H1 (cell line): ENCODE measurements at regions not wholly inside any gene's neighbourhood (a gene's known extent, or its start where the extent isn't known, plus 50 kb on each side); places are given as distances from the start of the nearest gene placed in this dataset.

Experiments used
- CTCF ChIA-PET: fragments of 300-600 bp; sonication (Branson Sonifier 250); formaldehyde crosslinking; loops from one replicate; lab custom pipeline; 2021; ENCODE audit not compliant: partially characterized antibody; lab: Charles Lee
- POLR2A ChIA-PET: fragments of 300-600 bp; sonication (Branson Sonifier 250); formaldehyde crosslinking; loops from one replicate; lab custom pipeline; 2021; ENCODE audit warnings: inconsistent platforms; ENCODE audit not compliant: partially characterized antibody; lab: Charles Lee
- DNase-seq, 2 experiments: peaks; one replicate each; pipeline versions ENCODE4 v3.0.0 to v3.0.0-alpha.2; 2010 to 2022; ENCODE audit warnings: low spot score in 2 of 2, low read depth in 1 of 2, mixed read lengths in 1 of 2
- FAIRE-seq: peaks from 2 replicates; lab custom pipeline; 2011; peaks lifted over from hg19 to GRCh38; lab: Jason Lieb, UNC
- H2AFZ ChIP-seq: 2 replicates; pipeline ENCODE4 v1.8.1; 2012; ENCODE audit warnings: low read length, inconsistent platforms
- H2AK5ac ChIP-seq: 2 replicates; pipeline ENCODE4 v1.6.1; 2013; ENCODE audit warnings: low read depth, low read length
- H2BK120ac ChIP-seq: replicated peaks from 2 replicates; pipeline ENCODE3; 2013; ENCODE audit warnings: low read depth, low read length, inconsistent platforms
- H2BK12ac ChIP-seq: 2 replicates; pipeline ENCODE4 v1.6.1; 2013; ENCODE audit warnings: low read depth, low read length
- H2BK15ac ChIP-seq: 2 replicates; pipeline ENCODE4 v1.6.1; 2013; ENCODE audit warnings: low read length
- H2BK20ac ChIP-seq: 2 replicates; pipeline ENCODE4 v1.6.1; 2013; ENCODE audit warnings: low read length
- H2BK5ac ChIP-seq: 2 replicates; pipeline ENCODE4 v1.6.1; 2013; ENCODE audit warnings: low read depth, low read length
- H3K14ac ChIP-seq: 2 replicates; pipeline ENCODE4 v1.6.1; 2013; ENCODE audit warnings: inconsistent platforms; ENCODE audit not compliant: insufficient read length
- H3K18ac ChIP-seq: 2 replicates; pipeline ENCODE4 v1.6.1; 2013; ENCODE audit warnings: low read length; ENCODE audit errors: extremely low read depth
- H3K23ac ChIP-seq: 2 replicates; pipeline ENCODE4 v1.6.1; 2013; ENCODE audit warnings: inconsistent platforms; ENCODE audit not compliant: insufficient read length
- H3K23me2 ChIP-seq: 2 replicates; pipeline ENCODE4 v1.6.1; 2013; ENCODE audit warnings: low read depth, low read length
- H3K27ac ChIP-seq: 2 replicates; pipeline ENCODE4 v1.6.1; 2011; ENCODE audit warnings: low read depth, low read length, inconsistent platforms
- H3K27me3 ChIP-seq, 4 experiments: replicated peaks in 1 of 4; 1 replicate in 1 of 4; 2 replicates in 3 of 4; pipeline versions ENCODE4 v1.6.1 to v1.8.1; 2011 to 2013; ENCODE audit warnings: low read length in 3 of 4, mild to moderate bottlenecking in 3 of 4, inconsistent platforms in 2 of 4, mixed read lengths in 2 of 4, moderate library complexity in 1 of 4; ENCODE audit not compliant: control insufficient read depth in 3 of 4, insufficient read depth in 3 of 4; ENCODE audit errors: extremely low read depth in 1 of 4
- H3K36me3 ChIP-seq, 4 experiments: 2 replicates each; pipeline versions ENCODE4 v1.6.1 to v1.8.1; 2011 to 2013; ENCODE audit warnings: mild to moderate bottlenecking in 4 of 4, low read length in 3 of 4, moderate library complexity in 2 of 4, control low read depth in 1 of 4, inconsistent platforms in 1 of 4; ENCODE audit not compliant: insufficient read depth in 4 of 4, control insufficient read depth in 2 of 4
- H3K4ac ChIP-seq: replicated peaks from 2 replicates; pipeline ENCODE3; 2013; ENCODE audit warnings: low read length, low read depth, mixed read lengths, inconsistent platforms; ENCODE audit not compliant: insufficient read length
- H3K4me1 ChIP-seq, 4 experiments: replicated peaks in 1 of 4; 1 replicate in 1 of 4; 2 replicates in 3 of 4; pipeline versions ENCODE4 v1.6.1 to v1.8.1; 2011 to 2013; ENCODE audit warnings: low read length in 3 of 4, inconsistent platforms in 2 of 4, mixed read lengths in 1 of 4; ENCODE audit not compliant: insufficient read depth in 4 of 4, control insufficient read depth in 3 of 4
- H3K4me2 ChIP-seq, 2 experiments: 2 replicates each; pipeline versions ENCODE4 v1.6.1 to v1.8.1; 2011 to 2013; ENCODE audit warnings: low read depth in 2 of 2, low read length in 2 of 2, control low read depth in 1 of 2, inconsistent platforms in 1 of 2, mild to moderate bottlenecking in 1 of 2; ENCODE audit not compliant: insufficient read depth in 1 of 2
- H3K4me3 ChIP-seq, 4 experiments: fragments of 200-600, 300-600 bp in 1 of 4; sonication (generic), shearing (Covaris generic), sonication (Bioruptor Twin) in 1 of 4; 2 replicates each; pipeline versions ENCODE4 v1.5.1 to v1.8.1; 2011 to 2016; ENCODE audit warnings: low read length in 4 of 4, low read depth in 3 of 4, control low read depth in 2 of 4, inconsistent platforms in 2 of 4, mild to moderate bottlenecking in 2 of 4, mixed read lengths in 1 of 4, moderate library complexity in 1 of 4; ENCODE audit not compliant: insufficient read depth in 2 of 4; ENCODE audit errors: extremely low read depth in 1 of 4
- H3K56ac ChIP-seq: replicated peaks from 2 replicates; pipeline ENCODE3; 2013; ENCODE audit warnings: low read depth, mild to moderate bottlenecking, mixed read lengths, low read length, inconsistent platforms; ENCODE audit not compliant: insufficient read length
- H3K79me1 ChIP-seq: 2 replicates; pipeline ENCODE4 v1.6.1; 2013; ENCODE audit warnings: low read depth, low read length, control low read depth
- H3K79me2 ChIP-seq, 2 experiments: 2 replicates each; pipeline versions ENCODE4 v1.6.1 to v1.8.1; 2012 to 2013; ENCODE audit warnings: low read length in 2 of 2, mild to moderate bottlenecking in 2 of 2, inconsistent platforms in 1 of 2; ENCODE audit not compliant: insufficient read depth in 2 of 2, control insufficient read depth in 1 of 2
- H3K9ac ChIP-seq, 4 experiments: replicated peaks in 1 of 4; 1 replicate in 1 of 4; 2 replicates in 3 of 4; pipeline versions ENCODE4 v1.6.1 to v1.8.1; 2011 to 2013; ENCODE audit warnings: low read depth in 3 of 4, low read length in 3 of 4, control low read depth in 2 of 4, mild to moderate bottlenecking in 2 of 4, moderate library complexity in 2 of 4, inconsistent platforms in 1 of 4; ENCODE audit errors: extremely low read depth in 1 of 4
- H3K9me3 ChIP-seq, 2 experiments: 2 replicates each; pipeline versions ENCODE4 v1.6.1 to v1.8.1; 2012 to 2013; ENCODE audit warnings: mild to moderate bottlenecking in 2 of 2, moderate library complexity in 2 of 2, control low read depth in 1 of 2, inconsistent platforms in 1 of 2, low read depth in 1 of 2, low read length in 1 of 2, mixed read lengths in 1 of 2; ENCODE audit not compliant: insufficient read depth in 2 of 2
- H4K20me1 ChIP-seq, 2 experiments: replicated peaks in 1 of 2; 2 replicates each; pipeline versions ENCODE3 to v1.8.1; 2011 to 2013; ENCODE audit warnings: inconsistent platforms in 2 of 2, low read length in 2 of 2, mild to moderate bottlenecking in 1 of 2; ENCODE audit not compliant: insufficient read depth in 2 of 2, control insufficient read depth in 1 of 2
- H4K5ac ChIP-seq: 2 replicates; pipeline ENCODE4 v1.6.1; 2013; ENCODE audit warnings: low read length, low read depth, mixed read lengths, inconsistent platforms; ENCODE audit not compliant: insufficient read length
- H4K8ac ChIP-seq: 2 replicates; pipeline ENCODE4 v1.8.0; 2013; ENCODE audit warnings: mild to moderate bottlenecking, moderate library complexity, low read length, inconsistent platforms; ENCODE audit not compliant: insufficient read depth; ENCODE audit errors: extremely low read depth
- H4K91ac ChIP-seq: replicated peaks from 2 replicates; pipeline ENCODE3; 2013; ENCODE audit warnings: low read length, mixed read lengths, inconsistent platforms; ENCODE audit not compliant: insufficient read length
- ATF3 ChIP-seq: IDR thresholded peaks from 2 replicates; pipeline ENCODE4 v1.6.1; 2011; ENCODE audit warnings: low read depth, mild to moderate bottlenecking, low read length; ENCODE audit not compliant: insufficient read depth
- BACH1 ChIP-seq: IDR thresholded peaks from 2 replicates; pipeline ENCODE4 v1.6.1; 2012; ENCODE audit warnings: low read length, improper control_type of control experiment
- E2F6 ChIP-seq: IDR thresholded peaks from 2 replicates; pipeline ENCODE4 v1.6.1; 2012; ENCODE audit warnings: inconsistent platforms
- EP300 ChIP-seq, 2 experiments: IDR thresholded peaks; 1 replicate in 1 of 2; 2 replicates in 1 of 2; pipeline ENCODE4 v1.6.1; 2011 to 2012; ENCODE audit warnings: low read depth in 2 of 2, low read length in 2 of 2, mild to moderate bottlenecking in 2 of 2, borderline replicate concordance in 1 of 2, inconsistent platforms in 1 of 2, moderate library complexity in 1 of 2
- HDAC6 ChIP-seq: IDR thresholded peaks from one replicate; pipeline ENCODE4 v1.7.1; 2012; ENCODE audit warnings: low read depth, mild to moderate bottlenecking, inconsistent platforms, low read length, moderate library complexity
- RFX5 ChIP-seq: IDR thresholded peaks from 2 replicates; pipeline ENCODE4 v1.6.1; 2011; ENCODE audit warnings: low read depth, low read length, improper control_type of control experiment, borderline replicate concordance
- SIN3A ChIP-seq, 2 experiments: IDR thresholded peaks in 1 of 2; conservative IDR thresholded peaks in 1 of 2; 2 replicates each; pipeline ENCODE4 v1.6.1; 2011 to 2012; ENCODE audit warnings: low read length in 2 of 2, improper control_type of control experiment in 1 of 2, low read depth in 1 of 2, mild to moderate bottlenecking in 1 of 2
- SIRT6 ChIP-seq: IDR thresholded peaks from one replicate; pipeline ENCODE4 v1.7.1; 2012; ENCODE audit warnings: low read length, inconsistent platforms
- SP2 ChIP-seq: IDR thresholded peaks from 2 replicates; pipeline ENCODE4 v1.6.1; 2012; ENCODE audit warnings: mild to moderate bottlenecking, low read length, inconsistent platforms
- TAF7 ChIP-seq: optimal IDR thresholded peaks from 2 replicates; pipeline ENCODE3; 2011; ENCODE audit warnings: low read depth, mild to moderate bottlenecking, inconsistent platforms, low read length, moderate library complexity, borderline replicate concordance
- TEAD4 ChIP-seq: IDR thresholded peaks from 2 replicates; pipeline ENCODE4 v1.6.1; 2012; ENCODE audit warnings: low read depth, low read length, inconsistent platforms, mixed read lengths
- USF2 ChIP-seq: IDR thresholded peaks from 2 replicates; pipeline ENCODE4 v1.6.1; 2011; ENCODE audit warnings: low read length, improper control_type of control experiment
- WGBS, 2 experiments: shearing (Covaris generic) in 1 of 2; methylation state at CpG; one replicate each; pipeline versions ENCODE4 v1.1.6 to v1.1.7; 2013 to 2015; ENCODE audit warnings: low lambda C conversion rate in 2 of 2, mixed read lengths in 2 of 2, inconsistent platforms in 1 of 2, low coverage in 1 of 2, missing lambda C conversion rate in 1 of 2; ENCODE audit not compliant: insufficient replicate concordance in 2 of 2, insufficient coverage in 1 of 2, insufficient read length in 1 of 2; ENCODE audit errors: extremely low coverage in 1 of 2, missing lambda C conversion rate in 1 of 2; 5-methylcytosine and 5-hydroxymethylcytosine counted together

GRCh38 chr6:3533981-3534380 is 77.1 kb upstream of the SLC22A23 start:
- Histone ChIP-seq H4K8ac (no peak overlapping the region), H4K5ac (no peak overlapping the region), H3K23me2 (no peaks in the 10 kb centered on the region), H3K9ac (no peak overlapping the region), H3K18ac (no peak overlapping the region), H3K4me3 (no peak overlapping the region), H3K36me3 (no peaks in the 10 kb centered on the region), H3K56ac (no peak overlapping the region), H3K79me1 (no peaks in the 10 kb centered on the region), H4K91ac (no peak overlapping the region), H3K27me3 (peaks cover 0 to 2% (median 0%) of the 10 kb centered on the region in 4 experiments; a peak in 1 of 7 replicates), H2AFZ (no peak overlapping the region), H3K4me2 (no peak overlapping the region), H3K23ac (no peak overlapping the region), H2BK12ac (no peak overlapping the region), H3K4ac (no peak overlapping the region), H2BK120ac (no peak overlapping the region), H3K9me3 (no peaks in the 10 kb centered on the region), H2BK15ac (no peak overlapping the region), H4K20me1 (no peaks in the 10 kb centered on the region), H3K27ac (no peak overlapping the region), H3K4me1 (no peaks in the 10 kb centered on the region; a peak in 1 of 7 replicates), H3K14ac (no peak overlapping the region), H2AK5ac (no peak overlapping the region), H2BK5ac (no peak overlapping the region), H3K79me2 (no peaks in the 10 kb centered on the region), H2BK20ac (no peak overlapping the region)
- FAIRE-seq (no peak), DNase-seq (peak in 1 of 2 experiments; percentile 14)
- ChIA-PET CTCF (no interaction called here), POLR2A (no interaction called here)
- 95% methylated on average over 6 of the region's 6 CpGs; no CpG with 5 or more reads in 1 of the 2 experiments for WGBS, 2 experiments
- no peak for TF ChIP-seq TEAD4
- no peak for TF ChIP-seq ATF3
- no peak for TF ChIP-seq EP300 (IDR thresholded peaks at IDR 0.05; ENCODE audit: borderline replicate concordance in 1 of 2, low read depth in 2 of 2, low read length in 2 of 2)
- no peak for TF ChIP-seq E2F6
- no peak for TF ChIP-seq USF2
- no peak for TF ChIP-seq TAF7
- TF ChIP-seq BACH1, result no peak
- TF ChIP-seq HDAC6, result no peak
- no peak for TF ChIP-seq SP2
- no peak for TF ChIP-seq SIN3A (conservative IDR thresholded peaks at IDR 0.05 in 1 of 2, IDR thresholded peaks at IDR 0.05 in 1 of 2; ENCODE audit: low read depth in 1 of 2, low read length in 2 of 2)
- no peak for TF ChIP-seq RFX5
- no peak for TF ChIP-seq SIRT6
